ENCODE measurements at regions not wholly inside any gene's neighbourhood (a gene's known extent, or its start where the extent isn't known, plus 50 kb on each side); places are given as distances from the start of the nearest gene placed in this dataset.

- TF ChIP-seq CTCF (IDR thresholded peaks at IDR 0.05; ENCODE audit: low read depth, low read length, missing control alignments), result no peak
- no peak overlapping the region for H3K4me3 ChIP-seq (ENCODE audit: low read depth, low read length)
- DNase-seq (ENCODE audit: low read depth), result no peak
These were observed 255.6 kb upstream of the CTAGE1 start for GRCh38 chr18:22673182-22673862.

GRCh38 chr18:22674272-22674671 is 256.6 kb upstream of the CTAGE1 start:
- DNase-seq (ENCODE audit: low read depth), result no peak
- H3K4me3 ChIP-seq (ENCODE audit: low read depth, low read length), result no peak overlapping the region
- TF ChIP-seq CTCF (IDR thresholded peaks at IDR 0.05; ENCODE audit: low read depth, low read length, missing control alignments), result no peak

GRCh38 chr18:22675006-22675405 is 257.3 kb upstream of the CTAGE1 start:
- DNase-seq (ENCODE audit: low read depth), result no peak
- TF ChIP-seq CTCF (IDR thresholded peaks at IDR 0.05; ENCODE audit: low read depth, low read length, missing control alignments), result no peak
- no peak overlapping the region for H3K4me3 ChIP-seq (ENCODE audit: low read depth, low read length)

GRCh38 chr18:22676423-22676822 is 256.7 kb upstream of the RBBP8 start:
- no peak for DNase-seq (ENCODE audit: low read depth)
- TF ChIP-seq CTCF (IDR thresholded peaks at IDR 0.05; ENCODE audit: low read depth, low read length, missing control alignments), result no peak
- no peak overlapping the region for H3K4me3 ChIP-seq (ENCODE audit: low read depth, low read length)

DNA sequence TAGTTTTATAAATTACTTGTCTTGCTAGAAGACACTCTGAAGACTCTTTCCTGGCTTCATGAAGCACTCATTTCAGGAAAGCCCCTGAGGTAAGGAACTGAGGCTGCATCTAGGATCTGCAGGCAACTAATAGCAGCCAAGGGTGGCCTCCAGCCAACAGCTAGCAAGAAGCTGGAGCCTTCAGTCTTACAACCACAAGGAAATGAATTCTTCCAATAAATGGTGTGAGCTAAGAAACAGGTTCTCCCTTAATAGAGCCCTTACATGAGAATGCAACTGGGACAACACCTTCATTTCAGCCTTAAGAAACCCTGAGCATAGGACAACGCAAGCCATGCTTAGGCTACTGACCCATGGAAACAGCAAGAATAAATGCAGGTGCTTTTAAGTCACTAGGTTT is 254.6 kb upstream of the RBBP8 start:
- no peak for TF ChIP-seq CTCF (IDR thresholded peaks at IDR 0.05; ENCODE audit: low read depth, low read length, missing control alignments)
- no peak overlapping the region for H3K4me3 ChIP-seq (ENCODE audit: low read depth, low read length)
- DNase-seq (ENCODE audit: low read depth), result no peak

DNA sequence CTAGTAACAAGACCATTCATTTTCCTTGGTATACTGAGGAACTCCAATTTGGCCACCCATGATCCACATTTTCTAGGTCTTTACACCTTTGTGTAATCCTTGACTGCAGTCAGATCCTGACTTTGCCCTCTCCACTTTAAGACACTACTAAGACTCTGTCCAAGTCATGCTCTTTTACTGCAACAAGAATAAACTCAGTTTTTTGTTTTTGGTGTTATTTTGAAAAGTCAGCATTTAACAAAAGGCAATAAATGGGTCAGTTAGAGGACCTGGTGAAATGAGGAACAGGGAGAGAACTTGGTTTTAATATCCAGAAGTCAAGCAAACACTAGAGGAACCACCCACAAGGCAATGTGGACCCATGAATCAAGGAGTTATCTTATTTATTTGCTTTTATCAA is 252.2 kb upstream of the RBBP8 start:
- no peak overlapping the region for H3K4me3 ChIP-seq (ENCODE audit: low read depth, low read length)
- no peak for TF ChIP-seq CTCF (IDR thresholded peaks at IDR 0.05; ENCODE audit: low read depth, low read length, missing control alignments)
- no peak for DNase-seq (ENCODE audit: low read depth)

- no peak for TF ChIP-seq CTCF (IDR thresholded peaks at IDR 0.05; ENCODE audit: low read depth, low read length, missing control alignments)
- no peak for DNase-seq (ENCODE audit: low read depth)
- H3K4me3 ChIP-seq (ENCODE audit: low read depth, low read length), result no peak overlapping the region
These were observed 251.2 kb upstream of the RBBP8 start for GRCh38 chr18:22681908-22682307.

All from GM12864 (cell line).